C4-2B (cell line): ENCODE measurements at regions not wholly inside any gene's neighbourhood (a gene's known extent, or its start where the extent isn't known, plus 50 kb on each side); places are given as distances from the start of the nearest gene placed in this dataset.

ENCODE experiments used
- H3K27ac ChIP-seq: fragments of 450-650 bp; 2 replicates; pipeline ENCODE4 v1.5.1; 2017
- CTCF ChIP-seq: fragments of 450-650 bp; conservative IDR thresholded peaks from 2 replicates; pipeline ENCODE4 v1.5.1; 2017; ENCODE audit warnings: mild to moderate bottlenecking
- ZFX ChIP-seq: fragments of 450-650 bp; IDR thresholded peaks from 2 replicates; pipeline ENCODE4 v1.6.1; 2017

DNA sequence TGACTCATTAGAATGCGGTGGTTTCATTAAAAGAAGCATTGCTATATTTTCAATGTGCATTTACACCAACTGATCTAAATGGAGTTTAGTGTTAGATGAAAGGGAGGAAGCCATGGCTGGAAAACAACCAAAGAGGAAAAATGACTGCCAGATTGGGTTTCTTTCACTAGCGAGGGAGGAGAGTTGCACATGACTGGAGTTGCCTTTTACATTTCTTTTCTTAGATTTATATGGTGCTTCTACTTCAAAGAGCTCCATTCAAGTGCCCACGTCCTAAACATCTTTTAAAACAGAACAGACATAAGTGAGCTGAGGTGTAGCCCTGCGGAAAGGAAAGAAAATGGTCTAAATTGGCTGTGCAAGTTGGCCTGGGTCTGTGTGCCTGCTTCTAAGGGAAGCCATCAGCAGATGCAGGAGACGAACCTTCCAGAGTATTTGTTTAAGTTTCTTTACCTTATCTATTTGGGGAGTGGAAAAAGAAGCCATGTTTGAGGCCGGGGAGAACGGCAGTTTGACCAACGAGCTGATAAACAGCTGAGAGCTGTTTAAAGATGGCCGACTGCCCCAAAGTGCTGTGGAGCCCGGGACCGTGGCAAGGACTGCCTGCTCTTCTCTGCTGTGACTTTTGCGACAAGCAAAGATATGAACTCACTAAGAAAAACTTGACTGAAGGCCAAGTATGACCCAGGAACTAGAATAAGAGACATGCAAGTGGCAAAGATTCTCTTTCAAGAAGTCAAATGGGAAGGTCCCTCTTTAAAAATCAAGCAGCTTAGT lies 327.0 kb downstream of the ZNF516 start:
- H3K27ac ChIP-seq, result no peak overlapping the region
- TF ChIP-seq CTCF, result 0 out of 2 replicates have a peak, but pooled peaks have one; percentile 1
- TF ChIP-seq ZFX, result no peak

DNA sequence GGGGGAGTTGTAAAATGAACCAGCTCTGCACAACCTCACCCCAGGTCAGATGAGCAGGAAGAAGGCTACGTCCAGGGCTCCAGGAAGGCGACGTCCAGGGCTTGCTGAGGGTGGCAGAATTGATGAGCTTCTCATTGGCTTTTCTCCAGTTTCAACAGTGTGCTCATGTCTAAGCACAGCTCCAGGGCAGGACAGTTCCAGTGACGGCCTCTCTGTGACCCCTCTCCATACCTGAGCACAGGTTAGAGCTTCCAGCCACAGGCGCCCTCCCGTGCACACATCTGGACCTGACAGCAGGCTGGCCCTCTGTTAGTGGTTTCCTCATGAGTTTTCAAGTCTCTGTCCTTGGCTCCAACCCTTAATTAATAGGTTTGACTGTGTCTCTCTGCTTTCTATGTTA lies 327.6 kb downstream of the ZNF516 start:
- no peak for TF ChIP-seq ZFX
- TF ChIP-seq CTCF, result peak; percentile 18
- no peak overlapping the region for H3K27ac ChIP-seq

- no peak for TF ChIP-seq ZFX
- TF ChIP-seq CTCF, result no peak
- H3K27ac ChIP-seq, result no peak overlapping the region
Measured at GRCh38 chr18:76162886-76163285, 332.2 kb downstream of the ZNF516 start.

DNA sequence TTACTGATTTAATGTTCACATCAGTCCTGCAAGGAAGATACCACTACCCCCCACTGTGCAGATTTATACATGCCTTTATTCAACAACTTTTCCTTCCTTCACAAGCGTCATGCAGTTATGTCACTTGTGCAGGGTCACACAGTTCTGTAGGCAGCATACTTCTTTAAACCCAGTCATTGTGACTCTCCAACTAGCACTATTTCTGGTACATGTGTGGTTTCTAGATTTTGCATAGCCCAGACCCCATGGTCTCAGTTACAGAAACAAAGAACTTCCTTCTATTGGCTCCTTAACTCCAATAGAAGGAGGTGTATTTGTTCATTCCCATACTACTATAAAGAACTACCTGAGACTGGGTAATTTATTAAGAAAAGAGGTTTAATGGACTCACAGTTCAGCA lies 333.1 kb downstream of the ZNF516 start:
- H3K27ac ChIP-seq, result no peak overlapping the region
- no peak for TF ChIP-seq ZFX
- no peak for TF ChIP-seq CTCF

DNA sequence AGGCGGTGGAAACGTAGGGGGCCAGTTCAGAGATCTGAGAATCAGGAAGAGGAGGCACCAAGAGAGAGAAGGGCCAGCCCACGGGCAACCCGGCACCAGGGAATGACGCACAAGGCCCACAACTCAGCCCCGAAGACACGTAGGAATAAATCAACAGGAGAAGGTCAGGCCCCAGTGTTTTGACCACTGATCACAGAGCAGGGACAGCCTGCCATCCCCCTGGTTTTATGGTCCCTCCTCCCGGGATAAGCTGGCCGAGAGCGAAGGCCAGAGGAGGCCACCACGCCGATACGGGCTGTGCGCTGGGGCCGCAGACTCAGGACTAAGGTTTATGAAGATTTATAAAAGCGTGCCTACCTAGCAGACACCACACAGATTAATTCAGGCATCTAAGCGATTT lies 341.4 kb downstream of the ZNF516 start:
- TF ChIP-seq ZFX, result no peak
- TF ChIP-seq CTCF, result no peak

DNA sequence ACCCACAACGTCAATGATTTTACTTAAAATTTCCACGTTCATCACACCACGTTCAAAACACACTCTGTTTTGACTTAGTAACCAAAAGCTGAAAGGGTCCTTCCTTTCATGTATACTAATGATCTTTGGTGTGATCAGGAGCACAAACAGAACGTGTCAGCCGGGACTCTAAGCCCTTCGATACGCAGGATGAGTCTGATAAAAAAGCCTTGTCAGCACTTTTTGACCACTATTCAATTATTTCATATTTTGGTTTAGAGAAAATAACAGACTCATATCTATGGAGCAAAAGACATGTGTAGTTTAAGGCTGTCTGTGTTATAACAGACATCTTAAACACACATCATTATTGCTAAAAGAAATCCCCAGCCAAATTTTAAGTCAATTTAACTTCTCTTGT lies 345.3 kb downstream of the ZNF516 start:
- TF ChIP-seq CTCF (no peak), ZFX (no peak)
- H3K27ac ChIP-seq, result no peak overlapping the region

More for the DNA sequence above, 341.4 kb downstream of the ZNF516 start:
- H3K27ac ChIP-seq, result no peak overlapping the region

- H3K27ac ChIP-seq, result no peak overlapping the region
- no peak for TF ChIP-seq CTCF
- TF ChIP-seq ZFX, result no peak
Measured at GRCh38 chr18:76149284-76149683, 345.8 kb downstream of the ZNF516 start.
